ENCODE measurements at regions not wholly inside any gene's neighbourhood (a gene's known extent, or its start where the extent isn't known, plus 50 kb on each side); places are given as distances from the start of the nearest gene placed in this dataset.
"Not testable (repeated sequence)": the region's sequence is repeated elsewhere in the genome, so short reads cannot be mapped to it uniquely, and the experiment has no call there.

GRCh38 chr5:67798470-67798869, 417.1 kb upstream of the PIK3R1 start:
- TF ChIP-seq, protein P1, sequence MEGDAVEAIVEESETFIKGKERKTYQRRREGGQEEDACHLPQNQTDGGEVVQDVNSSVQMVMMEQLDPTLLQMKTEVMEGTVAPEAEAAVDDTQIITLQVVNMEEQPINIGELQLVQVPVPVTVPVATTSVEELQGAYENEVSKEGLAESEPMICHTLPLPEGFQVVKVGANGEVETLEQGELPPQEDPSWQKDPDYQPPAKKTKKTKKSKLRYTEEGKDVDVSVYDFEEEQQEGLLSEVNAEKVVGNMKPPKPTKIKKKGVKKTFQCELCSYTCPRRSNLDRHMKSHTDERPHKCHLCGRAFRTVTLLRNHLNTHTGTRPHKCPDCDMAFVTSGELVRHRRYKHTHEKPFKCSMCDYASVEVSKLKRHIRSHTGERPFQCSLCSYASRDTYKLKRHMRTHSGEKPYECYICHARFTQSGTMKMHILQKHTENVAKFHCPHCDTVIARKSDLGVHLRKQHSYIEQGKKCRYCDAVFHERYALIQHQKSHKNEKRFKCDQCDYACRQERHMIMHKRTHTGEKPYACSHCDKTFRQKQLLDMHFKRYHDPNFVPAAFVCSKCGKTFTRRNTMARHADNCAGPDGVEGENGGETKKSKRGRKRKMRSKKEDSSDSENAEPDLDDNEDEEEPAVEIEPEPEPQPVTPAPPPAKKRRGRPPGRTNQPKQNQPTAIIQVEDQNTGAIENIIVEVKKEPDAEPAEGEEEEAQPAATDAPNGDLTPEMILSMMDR (IDR thresholded peaks at IDR 0.05), result not testable (repeated sequence)
- not testable (repeated sequence) for TF ChIP-seq POLR2A (IDR thresholded peaks at IDR 0.05)
